ENCODE measurements at regions not wholly inside any gene's neighbourhood (a gene's known extent, or its start where the extent isn't known, plus 50 kb on each side); places are given as distances from the start of the nearest gene placed in this dataset.
A peak's percentile ranks its signal among the peaks of the same experiment; 100 is the strongest.

DNA sequence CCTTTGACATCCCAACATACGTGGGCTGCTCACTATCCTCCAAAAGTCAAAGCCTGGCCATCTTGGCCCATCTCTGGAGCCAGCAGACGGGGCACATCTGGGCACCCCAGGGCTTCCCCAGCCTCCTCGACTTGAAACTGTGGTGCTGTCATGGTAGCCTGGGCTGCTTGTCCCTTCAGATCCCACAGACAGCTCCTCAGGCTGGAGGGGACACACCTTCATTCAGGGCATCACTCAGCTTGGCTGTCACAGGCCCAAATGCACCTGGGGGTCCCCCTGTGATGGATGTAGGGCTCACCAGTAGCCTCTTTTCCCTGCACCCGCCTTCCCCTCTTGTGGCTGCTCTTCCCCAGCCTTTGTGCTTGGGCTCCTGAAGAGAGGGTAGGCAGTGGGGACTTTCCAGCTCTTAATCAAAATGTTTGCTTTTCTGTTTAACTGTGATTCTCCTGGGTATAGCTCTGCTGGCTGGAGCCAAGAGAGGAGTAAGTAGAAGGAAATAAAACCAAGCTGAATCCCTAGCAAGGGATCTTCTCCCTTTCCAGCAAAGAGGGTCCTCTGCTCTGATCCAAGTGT lies 92.3 kb downstream of the GYPC start:
- Mint-ChIP-seq H3K4me3 (no peak overlapping the region), H3K4me1 (no peaks in the 10 kb centered on the region), H3K27ac (no peak overlapping the region), H3K36me3 (ENCODE audit: low read depth) (no peaks in the 10 kb centered on the region), H3K27me3 (peaks cover 2% of the 10 kb centered on the region), H3K9me3 (no peaks in the 10 kb centered on the region)
- intact Hi-C loops (cut with micrococcal nuclease): no loop called here
- no peak for DNase-seq

DNA sequence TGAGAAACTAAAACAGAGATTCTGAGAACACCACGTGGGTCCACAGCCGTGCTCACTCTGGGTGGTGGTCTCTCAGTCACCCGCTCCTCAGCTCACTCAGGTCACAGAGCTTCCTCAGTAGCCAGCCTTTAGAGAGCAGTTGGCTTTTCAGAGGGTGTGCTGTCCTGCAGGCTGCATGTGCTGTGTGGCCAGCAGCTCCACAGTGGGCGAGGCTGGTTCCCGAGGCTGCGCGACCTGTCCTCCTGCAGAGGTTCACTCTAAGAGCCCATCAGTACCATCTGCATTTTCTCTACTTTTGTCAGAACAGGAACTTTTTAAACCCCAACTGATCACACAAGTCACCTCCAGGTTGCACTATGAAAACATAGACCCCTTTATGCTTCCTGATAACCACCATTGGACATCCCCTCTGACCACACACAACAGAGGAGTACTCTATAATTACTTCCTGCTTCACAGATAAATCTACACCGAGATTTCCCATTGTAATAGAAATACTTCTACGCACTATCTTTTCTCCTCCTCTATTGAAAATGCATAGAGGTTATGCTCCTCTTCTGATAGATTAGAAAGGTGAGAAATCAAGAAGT lies 93.1 kb downstream of the GYPC start:
- H3K4me1 Mint-ChIP-seq: no peaks in the 10 kb centered on the region
- no peak overlapping the region for H3K27ac Mint-ChIP-seq
- peaks cover 2% of the 10 kb centered on the region for H3K27me3 Mint-ChIP-seq
- no peaks in the 10 kb centered on the region for H3K9me3 Mint-ChIP-seq
- H3K4me3 Mint-ChIP-seq: no peak overlapping the region
- intact Hi-C loops (cut with micrococcal nuclease): no loop called here
- no peak for DNase-seq
- H3K36me3 Mint-ChIP-seq (ENCODE audit: low read depth): no peaks in the 10 kb centered on the region

DNA sequence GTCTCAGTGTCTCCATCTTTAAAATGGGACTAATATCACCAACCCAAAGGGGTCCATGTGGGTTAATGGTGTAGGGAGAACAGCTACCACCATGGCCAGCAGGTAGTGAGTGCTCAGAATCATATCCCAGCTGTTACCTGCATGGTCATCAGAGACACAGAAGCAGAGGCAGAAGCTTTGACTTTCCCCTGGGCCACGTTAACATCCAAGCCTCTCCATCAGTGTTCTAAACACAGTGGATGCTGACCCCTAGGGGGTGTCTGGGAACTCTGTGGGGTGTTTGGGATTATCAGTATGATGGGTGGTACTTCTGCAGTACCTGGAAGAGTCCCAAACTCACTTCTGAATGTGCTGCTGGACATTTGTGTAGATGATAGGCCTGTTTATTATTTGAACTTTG lies 93.6 kb downstream of the GYPC start:
- Mint-ChIP-seq H3K27ac (no peak overlapping the region), H3K9me3 (no peaks in the 10 kb centered on the region), H3K4me3 (no peak overlapping the region), H3K27me3 (peaks cover 2% of the 10 kb centered on the region), H3K36me3 (ENCODE audit: low read depth) (no peaks in the 10 kb centered on the region), H3K4me1 (no peaks in the 10 kb centered on the region)
- intact Hi-C loops (cut with micrococcal nuclease): no loop called here
- DNase-seq: peak; percentile 63

DNA sequence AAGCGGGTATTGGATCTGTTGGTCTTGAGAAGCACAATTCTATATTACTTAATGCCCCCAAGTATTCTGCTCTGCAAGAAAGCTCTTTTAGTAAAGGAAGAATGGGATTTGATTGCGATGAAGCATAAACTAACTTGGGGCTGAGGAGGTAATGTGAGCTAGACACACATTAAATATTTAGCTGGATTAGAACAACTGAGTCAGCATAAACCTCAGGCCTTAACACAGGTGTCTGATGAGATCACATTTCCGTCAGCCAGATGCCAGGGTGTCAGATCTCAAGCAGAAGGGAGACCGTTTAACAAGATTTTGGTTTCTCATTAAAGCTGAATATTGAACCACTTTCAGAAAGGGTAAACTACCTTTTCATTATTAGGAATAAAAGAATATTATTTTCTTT lies 94.5 kb downstream of the GYPC start:
- H3K27ac Mint-ChIP-seq: no peak overlapping the region
- H3K36me3 Mint-ChIP-seq (ENCODE audit: low read depth): no peaks in the 10 kb centered on the region
- H3K4me1 Mint-ChIP-seq: no peaks in the 10 kb centered on the region
- no peaks in the 10 kb centered on the region for H3K9me3 Mint-ChIP-seq
- intact Hi-C loops (cut with micrococcal nuclease): no loop called here
- no peak overlapping the region for H3K4me3 Mint-ChIP-seq
- no peak for DNase-seq
- H3K27me3 Mint-ChIP-seq: peaks cover 2% of the 10 kb centered on the region

DNA sequence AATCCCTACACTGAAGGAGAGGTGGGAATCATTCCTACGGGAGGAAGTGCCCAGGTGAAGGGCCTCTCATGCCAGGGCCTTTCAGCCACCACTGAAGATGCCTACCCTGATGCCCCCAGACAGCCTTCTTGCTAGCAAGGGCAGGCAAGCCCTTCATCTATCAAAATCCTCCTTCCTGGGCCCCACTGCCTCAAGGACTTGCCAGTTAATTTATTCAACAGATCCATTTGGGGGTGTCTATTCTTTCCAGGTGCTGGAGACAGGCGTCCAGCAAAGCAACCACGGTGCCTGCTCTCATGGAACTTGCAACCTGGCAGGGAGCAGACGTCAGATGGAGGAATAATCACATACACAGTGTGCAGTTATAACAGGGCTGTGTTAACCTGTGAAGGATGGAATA lies 95.5 kb downstream of the GYPC start:
- no peaks in the 10 kb centered on the region for H3K36me3 Mint-ChIP-seq (ENCODE audit: low read depth)
- no peak for DNase-seq
- H3K4me3 Mint-ChIP-seq: no peak overlapping the region
- peaks cover under 1% of the 10 kb centered on the region for H3K27me3 Mint-ChIP-seq
- no peaks in the 10 kb centered on the region for H3K4me1 Mint-ChIP-seq
- intact Hi-C loops (cut with micrococcal nuclease): no loop called here
- peaks cover 7% of the 10 kb centered on the region for H3K9me3 Mint-ChIP-seq
- no peak overlapping the region for H3K27ac Mint-ChIP-seq

DNA sequence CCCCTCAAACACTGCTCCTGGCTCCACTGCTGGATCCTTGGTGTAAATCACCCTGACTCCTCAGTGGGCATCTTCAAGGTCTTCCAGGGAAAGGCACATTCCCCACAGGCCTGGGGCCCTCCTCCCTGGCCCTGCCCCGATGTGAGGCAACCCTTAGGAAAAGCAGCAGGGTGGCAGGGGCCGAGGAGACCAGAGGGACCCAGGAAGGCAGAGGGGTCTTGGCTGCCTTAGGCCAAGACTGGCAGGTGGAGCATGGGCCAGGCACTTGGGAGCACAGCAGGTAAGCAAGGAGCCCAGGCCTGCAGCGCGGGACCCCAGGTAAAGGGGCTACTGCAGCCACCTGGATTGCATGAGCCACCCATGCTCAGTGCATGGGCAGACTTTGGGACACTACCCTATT lies 96.9 kb downstream of the GYPC start:
- intact Hi-C loops (cut with micrococcal nuclease): no loop called here
- H3K36me3 Mint-ChIP-seq (ENCODE audit: low read depth): no peaks in the 10 kb centered on the region
- H3K4me3 Mint-ChIP-seq: no peak overlapping the region
- no peak for DNase-seq
- H3K4me1 Mint-ChIP-seq: no peaks in the 10 kb centered on the region
- H3K27me3 Mint-ChIP-seq: peaks cover 5% of the 10 kb centered on the region
- H3K9me3 Mint-ChIP-seq: peaks cover 7% of the 10 kb centered on the region
- H3K27ac Mint-ChIP-seq: no peak overlapping the region

DNA sequence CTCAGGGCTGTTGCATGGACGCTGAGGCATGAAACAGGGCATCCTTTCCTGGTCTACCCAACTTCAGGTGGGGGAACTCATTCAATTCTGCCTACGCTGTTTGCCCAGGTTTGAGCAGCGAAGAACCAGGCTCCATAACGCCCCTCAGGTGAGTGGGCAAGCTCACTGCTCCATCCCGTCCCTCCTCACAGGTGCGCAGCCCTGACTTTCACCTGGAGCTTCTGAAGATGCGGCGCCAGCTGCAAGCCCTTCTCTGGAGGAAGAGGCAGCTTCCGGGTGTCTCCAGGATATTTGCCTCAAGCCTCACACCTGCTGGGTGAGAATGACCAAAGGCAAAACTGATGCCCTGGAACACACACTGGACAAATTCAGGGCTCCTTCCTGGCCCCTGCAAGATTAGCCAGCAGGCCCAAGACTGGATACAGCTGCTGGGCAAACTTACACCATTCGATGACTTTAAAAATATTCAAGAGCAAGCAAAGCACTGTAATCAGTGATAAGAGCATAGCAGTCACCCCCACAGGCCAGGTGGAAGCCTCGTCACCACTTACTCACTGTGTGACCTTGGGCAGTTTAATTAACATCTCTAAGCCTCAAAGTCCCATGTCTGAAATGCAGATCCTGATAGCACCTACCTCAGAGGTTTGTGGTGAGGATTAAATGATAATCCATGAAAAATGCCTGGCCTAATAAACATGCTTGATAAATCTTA lies 97.7 kb downstream of the GYPC start:
- Mint-ChIP-seq H3K36me3 (ENCODE audit: low read depth) (no peaks in the 10 kb centered on the region), H3K27ac (no peak overlapping the region), H3K27me3 (peaks cover 5% of the 10 kb centered on the region), H3K4me3 (no peak overlapping the region), H3K9me3 (peaks cover 7% of the 10 kb centered on the region), H3K4me1 (no peaks in the 10 kb centered on the region)
- no peak for DNase-seq
- intact Hi-C loops (cut with micrococcal nuclease): no loop called here

DNA sequence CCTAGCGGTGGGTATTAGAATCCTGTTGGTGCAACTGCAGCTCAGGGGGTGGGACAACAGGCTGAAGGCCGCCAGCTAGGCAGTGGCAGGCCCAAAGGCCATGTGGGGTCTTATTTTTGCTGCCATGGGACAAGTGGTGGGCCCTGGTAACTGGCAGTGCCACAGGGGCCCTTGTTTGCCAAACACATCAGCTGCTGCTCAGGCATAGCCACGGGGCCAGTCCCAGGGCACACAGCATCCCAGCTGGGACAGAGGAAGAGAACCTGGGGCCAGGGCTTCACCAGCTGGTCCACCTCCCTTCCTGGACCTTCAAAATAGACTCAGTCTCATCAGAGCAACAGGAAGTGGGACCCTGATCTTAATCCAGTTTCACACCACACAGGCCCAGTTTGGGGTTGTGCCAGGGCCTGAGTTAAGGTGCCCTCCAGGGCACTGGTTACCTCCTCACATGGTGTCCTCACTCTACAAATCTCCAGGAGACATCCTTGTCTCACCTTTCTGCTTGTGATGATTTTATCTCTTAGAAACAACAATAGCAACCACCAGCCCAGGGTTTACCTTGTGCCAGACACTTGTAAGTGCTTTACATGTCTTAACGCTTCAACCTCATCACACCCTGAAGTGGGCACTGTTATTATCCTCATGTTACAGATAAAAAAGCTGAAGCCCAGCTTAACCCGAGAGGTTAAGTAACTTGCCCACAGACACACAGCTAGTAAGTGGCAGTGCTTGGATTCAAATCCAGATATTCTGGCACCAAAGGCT lies 98.5 kb downstream of the GYPC start:
- intact Hi-C loops (cut with micrococcal nuclease): no loop called here
- Mint-ChIP-seq H3K27me3 (peaks cover 8% of the 10 kb centered on the region), H3K36me3 (ENCODE audit: low read depth) (no peaks in the 10 kb centered on the region), H3K4me3 (no peak overlapping the region), H3K9me3 (peaks cover 7% of the 10 kb centered on the region), H3K27ac (no peak overlapping the region), H3K4me1 (peaks cover 2% of the 10 kb centered on the region)
- DNase-seq: no peak

DNA sequence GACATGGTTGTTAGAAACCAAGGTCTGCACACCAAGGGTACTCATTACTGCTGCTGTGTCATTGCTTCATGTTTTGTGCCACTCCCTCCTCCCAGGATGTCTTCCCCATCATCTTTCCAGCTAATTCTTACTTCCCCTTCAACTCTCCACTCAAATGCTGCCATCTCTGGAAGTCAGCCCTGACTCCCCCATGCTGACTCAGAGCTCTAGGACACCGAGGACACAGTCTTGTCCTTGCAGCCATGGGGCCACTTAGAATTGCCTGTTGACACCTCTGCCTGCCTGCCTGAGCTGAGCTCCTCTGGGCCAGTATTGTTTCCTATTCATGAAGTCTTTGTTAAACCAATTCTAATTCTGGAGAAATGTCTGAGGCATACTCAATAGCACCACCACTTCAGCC lies 100.2 kb downstream of the GYPC start:
- no peaks in the 10 kb centered on the region for H3K36me3 Mint-ChIP-seq (ENCODE audit: low read depth)
- H3K4me3 Mint-ChIP-seq: no peak overlapping the region
- peaks cover 4% of the 10 kb centered on the region for H3K4me1 Mint-ChIP-seq

DNA sequence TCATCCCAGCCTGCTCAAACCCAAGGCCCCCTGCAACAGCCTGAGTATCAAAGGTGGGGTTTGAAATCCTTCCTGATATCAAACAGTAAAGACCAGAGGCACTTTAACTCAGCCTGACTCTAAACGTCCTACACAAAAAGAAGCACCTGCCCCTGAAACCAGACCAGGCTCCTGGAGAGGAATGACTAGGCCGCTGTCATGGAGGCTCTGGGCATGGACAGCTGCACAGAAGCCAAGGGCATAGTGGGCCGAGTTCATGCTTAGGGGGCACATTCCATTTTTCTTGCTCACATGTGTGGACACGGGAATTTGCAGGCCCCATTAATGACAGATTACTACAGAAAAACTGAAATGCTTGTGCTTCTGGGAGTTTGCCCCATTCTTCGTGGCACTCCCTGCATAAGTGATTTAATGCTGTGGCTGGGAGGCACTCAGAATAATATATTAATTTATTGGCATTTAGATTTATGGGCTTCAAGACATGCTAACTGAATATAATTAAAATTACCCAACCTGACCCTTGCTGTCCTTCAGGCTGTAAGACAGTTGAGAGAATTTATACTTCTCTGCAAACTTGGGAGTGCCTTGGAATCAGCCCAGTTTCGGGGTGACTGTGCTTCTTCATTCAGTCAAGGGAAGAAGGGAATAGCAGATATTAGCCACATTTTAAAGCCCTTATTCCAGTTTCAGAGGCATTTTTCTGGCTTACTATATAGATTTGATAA lies 105.5 kb downstream of the GYPC start:
- no peak for DNase-seq
- peaks cover 21% of the 10 kb centered on the region for H3K27me3 Mint-ChIP-seq
- H3K9me3 Mint-ChIP-seq: peaks cover under 1% of the 10 kb centered on the region
- peaks cover 32% of the 10 kb centered on the region for H3K4me1 Mint-ChIP-seq
- intact Hi-C loops (cut with micrococcal nuclease): loop anchor here (5.0 kb wide), 1 partner anchor 104 kb away; the partner anchor contains the start of gene GYPC
- no peaks in the 10 kb centered on the region for H3K36me3 Mint-ChIP-seq (ENCODE audit: low read depth)
- H3K4me3 Mint-ChIP-seq: no peak overlapping the region
- H3K27ac Mint-ChIP-seq: no peak overlapping the region

More for the DNA sequence above, 100.2 kb downstream of the GYPC start:
- no peak for DNase-seq
- H3K9me3 Mint-ChIP-seq: peaks cover 7% of the 10 kb centered on the region
- no peak overlapping the region for H3K27ac Mint-ChIP-seq
- peaks cover 8% of the 10 kb centered on the region for H3K27me3 Mint-ChIP-seq
- intact Hi-C loops (cut with micrococcal nuclease): no loop called here

DNA sequence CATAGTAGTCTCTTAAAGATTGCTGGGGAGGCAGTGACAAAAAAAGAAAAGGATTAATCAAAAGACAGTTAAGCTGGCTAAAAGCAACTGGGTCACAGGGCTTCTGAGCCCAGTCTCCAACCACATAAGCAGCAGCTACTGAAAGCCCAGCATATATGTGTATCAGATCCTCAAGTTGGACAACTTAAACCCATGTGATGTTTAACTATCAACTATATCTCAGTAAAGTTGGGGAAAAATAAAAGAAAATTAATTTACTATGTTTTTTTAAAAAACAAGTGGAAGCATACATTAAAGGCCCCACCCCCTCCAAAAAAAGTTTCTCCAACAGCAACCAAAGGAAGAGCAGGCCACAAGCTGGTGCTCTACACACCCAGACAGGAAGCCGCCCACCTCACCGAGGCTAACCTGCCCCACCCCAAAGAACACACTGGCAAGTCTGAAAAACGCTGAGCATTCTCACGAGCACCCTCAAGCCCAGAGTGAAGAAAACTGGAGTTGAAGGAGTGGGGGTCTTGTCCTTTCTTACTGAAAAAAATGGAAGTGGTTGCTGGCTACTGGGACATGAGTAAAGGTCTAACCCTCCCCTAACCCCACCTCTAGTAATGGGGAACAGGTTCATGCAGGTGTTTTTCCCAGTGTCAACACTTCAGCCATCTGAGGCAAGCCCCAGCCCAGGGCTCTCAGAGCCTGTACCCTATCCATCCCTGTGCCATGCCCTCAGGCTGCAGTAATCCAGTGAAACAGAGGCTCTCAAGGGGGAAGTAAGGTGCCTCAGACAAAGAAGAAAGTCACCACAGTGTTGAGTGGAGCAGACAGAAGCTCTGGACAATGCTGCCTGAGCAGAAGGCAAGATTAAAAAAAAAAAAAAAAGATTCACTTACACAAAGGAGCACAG lies 106.3 kb downstream of the GYPC start:
- H3K9me3 Mint-ChIP-seq: no peaks in the 10 kb centered on the region
- H3K27me3 Mint-ChIP-seq: peaks cover 22% of the 10 kb centered on the region
- no peaks in the 10 kb centered on the region for H3K36me3 Mint-ChIP-seq (ENCODE audit: low read depth)
- H3K4me1 Mint-ChIP-seq: peaks cover 33% of the 10 kb centered on the region
- peak overlapping the region; percentile 67 for H3K4me3 Mint-ChIP-seq
- peak; percentile 86 for DNase-seq
- H3K27ac Mint-ChIP-seq: peak overlapping the region; percentile 49
- intact Hi-C loops (cut with micrococcal nuclease): loop anchor here (5.0 kb wide), 1 partner anchor 105 kb away; the partner anchor contains the start of gene GYPC

DNA sequence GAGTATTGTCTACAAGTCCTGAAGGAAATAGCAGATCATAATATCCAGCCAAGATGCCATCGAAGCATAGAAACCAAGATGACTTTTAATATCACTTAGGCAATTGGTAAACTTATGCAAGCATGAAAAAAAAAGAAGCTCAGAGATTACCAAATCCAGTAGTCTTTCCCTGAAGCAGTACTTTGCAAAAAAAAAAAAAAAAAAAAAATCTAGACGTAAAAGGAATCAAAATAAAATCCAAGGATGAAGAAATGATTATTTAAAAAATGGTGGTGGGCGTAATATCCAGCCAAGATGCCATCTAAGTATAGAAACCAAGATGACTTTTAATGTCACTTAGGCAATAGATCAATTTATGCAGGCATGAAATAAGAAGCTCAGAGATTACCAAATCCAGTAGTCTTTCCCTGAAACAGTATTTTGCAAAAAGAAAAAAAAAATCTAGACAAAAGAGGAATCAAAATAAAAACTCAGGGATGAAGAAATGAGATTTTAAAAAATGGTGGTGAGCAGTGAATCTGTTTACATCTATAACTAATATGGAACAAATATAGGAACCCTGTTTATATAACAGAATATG lies 108.8 kb downstream of the GYPC start:
- Mint-ChIP-seq H3K36me3 (ENCODE audit: low read depth) (no peaks in the 10 kb centered on the region), H3K4me3 (no peak overlapping the region), H3K4me1 (peaks cover 34% of the 10 kb centered on the region), H3K27me3 (peaks cover 19% of the 10 kb centered on the region), H3K9me3 (no peaks in the 10 kb centered on the region), H3K27ac (no peak overlapping the region)
- intact Hi-C loops (cut with micrococcal nuclease): loop anchor here (5.0 kb wide), 1 partner anchor 107 kb away; the partner anchor contains the start of gene GYPC
- no peak for DNase-seq

Data from activated CD4-positive, alpha-beta T cell treated with anti-CD3 and anti-CD28 coated beads, Interleukin-2, amount 10 ng/mL, durations not matched to agents 24 days and 14 days (primary cell).